BJ (cell line): ENCODE measurements at regions not wholly inside any gene's neighbourhood (a gene's known extent, or its start where the extent isn't known, plus 50 kb on each side); places are given as distances from the start of the nearest gene placed in this dataset.

Experiments used
- CTCF ChIA-PET: fragments of 350-600 bp; formaldehyde crosslinking; extraction: SDS; loops from one replicate; lab custom pipeline; 2021; ENCODE audit warnings: antibody characterized with exemption, inconsistent platforms; lab: Yijun Ruan, JAX
- POLR2A ChIA-PET: fragments of 300-600 bp; sonication (Branson Sonifier 250); formaldehyde crosslinking; extraction: SDS; loops from one replicate; lab custom pipeline; 2021; ENCODE audit warnings: antibody characterized with exemption; lab: Charles Lee
- DNase-seq: peaks from one replicate; pipeline ENCODE4 v3.0.0-alpha.2; 2011; ENCODE audit warnings: low read depth
- H3K27me3 ChIP-seq: 2 replicates; pipeline ENCODE4 v1.6.0; 2011; ENCODE audit warnings: low read length; ENCODE audit not compliant: control insufficient read depth, insufficient read depth
- H3K36me3 ChIP-seq: 2 replicates; pipeline ENCODE4 v1.5.1; 2011; ENCODE audit warnings: low read length; ENCODE audit not compliant: control insufficient read depth, insufficient read depth
- H3K4me3 ChIP-seq: 2 replicates; pipeline ENCODE4 v1.5.1; 2011; ENCODE audit warnings: low read depth, mild to moderate bottlenecking, control low read depth, low read length
- TF ChIP-seq, protein P1 (sequence below): IDR thresholded peaks from 2 replicates; pipeline ENCODE4 v1.5.1; 2011; ENCODE audit warnings: low read depth, mild to moderate bottlenecking, control low read depth, inconsistent platforms, low read length, moderate library complexity; ENCODE audit not compliant: insufficient read depth

DNA sequence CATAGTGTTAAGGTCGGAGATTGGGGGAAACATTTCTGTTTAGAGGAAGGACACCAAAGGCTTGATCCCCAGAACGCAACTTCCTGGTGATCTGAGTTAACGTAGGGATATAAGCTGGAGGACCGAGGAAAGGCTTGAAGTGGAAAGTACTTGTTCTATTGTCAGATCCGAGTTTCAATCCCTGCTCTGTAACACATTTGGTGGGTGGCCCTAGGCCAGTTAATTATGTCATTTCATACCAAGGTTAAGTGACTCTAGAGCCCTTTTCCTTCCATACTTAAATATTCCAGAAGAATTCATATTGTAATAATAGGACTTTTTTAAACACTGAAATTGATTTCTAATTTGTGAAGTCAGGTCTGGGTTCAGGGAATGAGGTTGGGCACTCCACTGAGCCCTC lies 80.9 kb downstream of the RPLP1 start:
- peaks cover 6% of the 10 kb centered on the region; the same call in 1 of the 2 replicates for H3K27me3 ChIP-seq
- H3K4me3 ChIP-seq: no peak overlapping the region
- DNase-seq: no peak
- TF ChIP-seq, protein P1, sequence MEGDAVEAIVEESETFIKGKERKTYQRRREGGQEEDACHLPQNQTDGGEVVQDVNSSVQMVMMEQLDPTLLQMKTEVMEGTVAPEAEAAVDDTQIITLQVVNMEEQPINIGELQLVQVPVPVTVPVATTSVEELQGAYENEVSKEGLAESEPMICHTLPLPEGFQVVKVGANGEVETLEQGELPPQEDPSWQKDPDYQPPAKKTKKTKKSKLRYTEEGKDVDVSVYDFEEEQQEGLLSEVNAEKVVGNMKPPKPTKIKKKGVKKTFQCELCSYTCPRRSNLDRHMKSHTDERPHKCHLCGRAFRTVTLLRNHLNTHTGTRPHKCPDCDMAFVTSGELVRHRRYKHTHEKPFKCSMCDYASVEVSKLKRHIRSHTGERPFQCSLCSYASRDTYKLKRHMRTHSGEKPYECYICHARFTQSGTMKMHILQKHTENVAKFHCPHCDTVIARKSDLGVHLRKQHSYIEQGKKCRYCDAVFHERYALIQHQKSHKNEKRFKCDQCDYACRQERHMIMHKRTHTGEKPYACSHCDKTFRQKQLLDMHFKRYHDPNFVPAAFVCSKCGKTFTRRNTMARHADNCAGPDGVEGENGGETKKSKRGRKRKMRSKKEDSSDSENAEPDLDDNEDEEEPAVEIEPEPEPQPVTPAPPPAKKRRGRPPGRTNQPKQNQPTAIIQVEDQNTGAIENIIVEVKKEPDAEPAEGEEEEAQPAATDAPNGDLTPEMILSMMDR: no peak
- no peaks in the 10 kb centered on the region for H3K36me3 ChIP-seq
- ChIA-PET CTCF (interaction anchor here (2.3 kb wide), 1 partner anchor 11 kb away, joined by 7 read pairs; no protein-coding TSS in a partner anchor), POLR2A (no interaction called here)

DNA sequence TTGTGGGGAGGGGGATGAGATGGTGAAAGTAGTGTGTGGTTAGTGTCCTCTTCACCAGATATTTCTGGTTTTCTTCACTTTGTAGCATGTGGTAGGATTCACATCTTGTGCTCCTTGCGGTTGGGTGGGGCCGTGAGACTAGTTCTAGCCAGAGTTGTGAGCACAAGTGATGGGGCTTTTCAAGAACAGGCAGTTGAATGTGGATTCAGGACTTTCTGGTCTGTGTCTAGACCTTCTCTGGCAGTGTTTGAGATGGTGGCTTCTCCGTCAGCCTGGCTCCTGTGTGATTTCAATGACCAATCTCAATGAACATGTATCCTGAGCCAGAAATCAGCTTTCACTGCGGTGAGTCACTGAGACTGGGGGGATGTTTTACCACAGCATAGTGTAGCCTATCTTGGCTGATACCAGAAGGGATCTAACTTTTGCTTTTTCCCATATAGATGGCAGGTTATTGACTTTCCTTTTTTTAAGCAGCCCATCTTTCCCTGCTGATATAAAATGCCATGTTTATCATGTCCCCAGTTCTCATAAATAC lies 82.6 kb downstream of the RPLP1 start:
- TF ChIP-seq, protein P1: no peak
- no peaks in the 10 kb centered on the region for H3K36me3 ChIP-seq
- DNase-seq: no peak
- H3K27me3 ChIP-seq: peaks cover 6% of the 10 kb centered on the region; the same call in 1 of the 2 replicates
- H3K4me3 ChIP-seq: no peak overlapping the region
- POLR2A ChIA-PET: interaction anchor here (0.6 kb wide), 1 partner anchor 223 kb away, joined by 3 read pairs; no protein-coding TSS in a partner anchor
- CTCF ChIA-PET: interaction anchor here (0.6 to 1.5 kb wide), 2 partner anchors 12 to 217 kb away, joined by 3 to 4 read pairs; no protein-coding TSS in a partner anchor

DNA sequence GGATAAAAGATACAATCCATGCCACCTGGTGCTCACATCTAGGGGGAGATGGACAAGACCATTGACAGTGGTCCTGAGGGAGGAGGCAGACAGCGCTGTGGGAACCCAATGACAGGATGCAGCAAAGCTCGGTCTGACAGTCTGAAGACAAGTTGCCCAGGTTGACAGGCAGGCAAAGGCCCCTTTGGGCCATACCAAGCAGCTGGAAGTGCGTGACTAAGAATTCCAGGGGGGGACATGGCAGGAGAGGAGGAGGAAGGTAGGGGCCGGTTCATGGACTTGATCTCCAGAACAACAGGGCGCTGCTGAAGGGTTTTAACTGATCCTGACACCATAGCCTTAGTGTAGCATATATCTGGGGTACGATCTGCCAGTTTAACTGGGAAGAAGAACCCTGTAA lies 83.4 kb downstream of the RPLP1 start:
- no peak overlapping the region for H3K4me3 ChIP-seq
- no peak for DNase-seq
- TF ChIP-seq, protein P1: no peak
- ChIA-PET CTCF (interaction anchor here (1.5 kb wide), 1 partner anchor 13 kb away, joined by 4 read pairs; no protein-coding TSS in a partner anchor), POLR2A (no interaction called here)
- no peaks in the 10 kb centered on the region for H3K36me3 ChIP-seq
- H3K27me3 ChIP-seq: peaks cover 5% of the 10 kb centered on the region; the same call in 1 of the 2 replicates

DNA sequence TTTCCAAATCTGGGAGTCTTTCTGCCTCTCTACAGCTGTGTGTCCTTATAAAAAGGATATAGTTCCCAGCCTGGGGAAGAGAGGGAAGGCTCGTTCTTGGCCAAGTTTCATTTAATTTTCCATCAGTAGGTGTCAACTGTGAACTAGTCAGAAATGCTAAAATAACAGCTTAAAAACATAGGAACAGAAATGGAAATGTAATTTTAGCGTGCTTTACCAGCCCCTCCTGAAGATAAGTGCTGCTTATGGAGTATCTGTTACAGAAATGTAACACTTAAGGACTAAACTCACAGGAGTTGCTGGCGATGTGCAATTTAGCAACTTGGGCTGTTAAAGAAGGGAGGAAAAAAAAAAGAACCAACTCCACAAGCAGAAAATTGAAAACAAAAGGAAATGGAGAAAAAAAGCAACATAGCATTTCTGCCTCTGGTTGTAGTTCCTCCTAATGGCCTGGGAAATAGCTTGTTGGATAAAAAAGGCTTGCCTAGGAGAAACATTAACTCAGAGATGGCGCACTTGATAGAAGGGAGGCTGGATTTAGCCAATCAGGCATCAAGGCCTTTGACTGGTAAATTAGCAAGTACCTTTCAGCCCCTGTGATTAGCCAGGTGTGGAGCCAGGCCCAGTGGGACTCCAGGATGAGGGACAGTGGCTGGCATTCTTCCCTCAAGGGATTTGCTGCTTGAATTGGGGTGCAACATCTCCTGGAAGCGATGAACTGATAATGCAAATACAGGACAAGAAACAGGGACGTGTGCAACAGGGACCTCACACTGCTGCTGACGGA lies 84.3 kb downstream of the RPLP1 start:
- Histone ChIP-seq H3K36me3 (no peaks in the 10 kb centered on the region), H3K27me3 (peaks cover 3% of the 10 kb centered on the region; the same call in 1 of the 2 replicates), H3K4me3 (no peak overlapping the region)
- CTCF ChIA-PET: no interaction called here
- POLR2A ChIA-PET: no interaction called here
- TF ChIP-seq, protein P1: no peak
- DNase-seq: no peak

DNA sequence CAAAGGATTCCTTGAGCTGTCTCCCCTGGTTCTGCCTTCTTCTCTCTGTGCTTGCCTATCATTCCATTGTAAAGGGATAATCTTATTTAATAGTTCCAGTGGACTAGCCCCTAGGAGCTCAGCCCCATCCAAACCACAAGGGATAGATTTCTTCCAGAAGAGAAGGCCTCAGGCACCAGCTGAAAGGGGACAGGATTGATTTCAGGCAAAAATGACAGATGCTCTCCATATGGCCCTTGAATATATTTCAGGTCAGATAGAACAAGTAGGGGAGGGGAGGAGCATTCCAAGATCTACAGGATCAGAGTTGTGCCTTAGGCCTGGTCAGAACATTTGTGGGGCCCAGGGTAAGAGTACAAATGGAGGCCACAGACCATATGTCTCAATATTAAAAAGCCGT lies 85.3 kb downstream of the RPLP1 start:
- no peak for DNase-seq
- no peak overlapping the region for H3K4me3 ChIP-seq
- no peaks in the 10 kb centered on the region for H3K36me3 ChIP-seq
- CTCF ChIA-PET: no interaction called here
- TF ChIP-seq, protein P1: no peak
- H3K27me3 ChIP-seq: peaks cover 3% of the 10 kb centered on the region; the same call in 1 of the 2 replicates
- POLR2A ChIA-PET: no interaction called here
